ENCODE measurements at regions not wholly inside any gene's neighbourhood (a gene's known extent, or its start where the extent isn't known, plus 50 kb on each side); places are given as distances from the start of the nearest gene placed in this dataset.

DNA sequence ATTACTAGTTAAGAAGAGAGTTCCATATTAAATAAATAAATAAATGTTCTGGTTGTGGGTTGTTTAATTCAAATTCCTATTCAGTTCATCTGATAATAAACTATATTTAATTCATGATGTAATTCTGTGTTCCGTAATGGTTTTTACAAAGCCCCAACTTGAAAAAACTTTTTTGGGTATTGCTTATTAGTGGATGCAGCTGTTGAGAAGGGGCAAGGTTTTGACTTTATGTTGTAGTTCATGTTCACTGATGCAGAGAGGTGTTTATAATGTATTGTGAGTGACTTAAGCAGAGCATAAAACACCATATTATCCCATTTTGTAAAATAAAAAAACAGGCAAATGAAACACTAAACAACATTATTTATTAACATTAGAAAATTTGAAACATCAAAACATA is 107.3 kb upstream of the TNFSF11 start:
- CTCF ChIA-PET (ENCODE audit: low intra/inter-chr PET ratio), result no interaction called here
- TF ChIP-seq MAFG (tag; conservative IDR thresholded peaks at IDR 0.05) (no peak), RAD21 (CRISPR knock-in tag; conservative IDR thresholded peaks at IDR 0.05 in 1 of 2, IDR thresholded peaks at IDR 0.05 in 1 of 2) (no peak), ZNF263 (CRISPR knock-in tag; IDR thresholded peaks at IDR 0.05; ENCODE audit: borderline replicate concordance) (no peak), FOXM1 (IDR thresholded peaks at IDR 0.05; ENCODE audit: low read depth) (no peak), FOXM1 (CRISPR knock-in tag; IDR thresholded peaks at IDR 0.05; ENCODE audit: low read depth) (no peak), YBX1 (IDR thresholded peaks at IDR 0.05) (no peak)
- TF ChIP-seq, protein P1, sequence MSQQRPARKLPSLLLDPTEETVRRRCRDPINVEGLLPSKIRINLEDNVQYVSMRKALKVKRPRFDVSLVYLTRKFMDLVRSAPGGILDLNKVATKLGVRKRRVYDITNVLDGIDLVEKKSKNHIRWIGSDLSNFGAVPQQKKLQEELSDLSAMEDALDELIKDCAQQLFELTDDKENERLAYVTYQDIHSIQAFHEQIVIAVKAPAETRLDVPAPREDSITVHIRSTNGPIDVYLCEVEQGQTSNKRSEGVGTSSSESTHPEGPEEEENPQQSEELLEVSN (IDR thresholded peaks at IDR 0.05; ENCODE audit: borderline replicate concordance in 1 of 2, extremely low read depth in 1 of 2, insufficient read depth in 1 of 2, insufficient read length in 1 of 2, low read depth in 1 of 2, low read length in 1 of 2, poor library complexity in 1 of 2, severe bottlenecking in 1 of 2), result no peak
- TF ChIP-seq, protein P2, sequence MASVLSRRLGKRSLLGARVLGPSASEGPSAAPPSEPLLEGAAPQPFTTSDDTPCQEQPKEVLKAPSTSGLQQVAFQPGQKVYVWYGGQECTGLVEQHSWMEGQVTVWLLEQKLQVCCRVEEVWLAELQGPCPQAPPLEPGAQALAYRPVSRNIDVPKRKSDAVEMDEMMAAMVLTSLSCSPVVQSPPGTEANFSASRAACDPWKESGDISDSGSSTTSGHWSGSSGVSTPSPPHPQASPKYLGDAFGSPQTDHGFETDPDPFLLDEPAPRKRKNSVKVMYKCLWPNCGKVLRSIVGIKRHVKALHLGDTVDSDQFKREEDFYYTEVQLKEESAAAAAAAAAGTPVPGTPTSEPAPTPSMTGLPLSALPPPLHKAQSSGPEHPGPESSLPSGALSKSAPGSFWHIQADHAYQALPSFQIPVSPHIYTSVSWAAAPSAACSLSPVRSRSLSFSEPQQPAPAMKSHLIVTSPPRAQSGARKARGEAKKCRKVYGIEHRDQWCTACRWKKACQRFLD (CRISPR knock-in tag; IDR thresholded peaks at IDR 0.05), result no peak
- TF ChIP-seq, protein P3, sequence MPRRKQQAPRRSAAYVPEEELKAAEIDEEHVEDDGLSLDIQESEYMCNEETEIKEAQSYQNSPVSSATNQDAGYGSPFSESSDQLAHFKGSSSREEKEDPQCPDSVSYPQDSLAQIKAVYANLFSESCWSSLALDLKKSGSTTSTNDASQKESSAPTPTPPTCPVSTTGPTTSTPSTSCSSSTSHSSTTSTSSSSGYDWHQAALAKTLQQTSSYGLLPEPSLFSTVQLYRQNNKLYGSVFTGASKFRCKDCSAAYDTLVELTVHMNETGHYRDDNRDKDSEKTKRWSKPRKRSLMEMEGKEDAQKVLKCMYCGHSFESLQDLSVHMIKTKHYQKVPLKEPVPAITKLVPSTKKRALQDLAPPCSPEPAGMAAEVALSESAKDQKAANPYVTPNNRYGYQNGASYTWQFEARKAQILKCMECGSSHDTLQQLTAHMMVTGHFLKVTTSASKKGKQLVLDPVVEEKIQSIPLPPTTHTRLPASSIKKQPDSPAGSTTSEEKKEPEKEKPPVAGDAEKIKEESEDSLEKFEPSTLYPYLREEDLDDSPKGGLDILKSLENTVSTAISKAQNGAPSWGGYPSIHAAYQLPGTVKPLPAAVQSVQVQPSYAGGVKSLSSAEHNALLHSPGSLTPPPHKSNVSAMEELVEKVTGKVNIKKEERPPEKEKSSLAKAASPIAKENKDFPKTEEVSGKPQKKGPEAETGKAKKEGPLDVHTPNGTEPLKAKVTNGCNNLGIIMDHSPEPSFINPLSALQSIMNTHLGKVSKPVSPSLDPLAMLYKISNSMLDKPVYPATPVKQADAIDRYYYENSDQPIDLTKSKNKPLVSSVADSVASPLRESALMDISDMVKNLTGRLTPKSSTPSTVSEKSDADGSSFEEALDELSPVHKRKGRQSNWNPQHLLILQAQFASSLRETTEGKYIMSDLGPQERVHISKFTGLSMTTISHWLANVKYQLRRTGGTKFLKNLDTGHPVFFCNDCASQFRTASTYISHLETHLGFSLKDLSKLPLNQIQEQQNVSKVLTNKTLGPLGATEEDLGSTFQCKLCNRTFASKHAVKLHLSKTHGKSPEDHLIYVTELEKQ (CRISPR knock-in tag; IDR thresholded peaks at IDR 0.05), result no peak

More for the DNA sequence above, 107.3 kb upstream of the TNFSF11 start:
- Histone ChIP-seq H4K20me1 (replicated peaks; ENCODE audit: control insufficient read depth, insufficient read depth, low read length) (no peaks in the 10 kb centered on the region), H3K79me2 (ENCODE audit: control insufficient read depth, insufficient read depth, low read length) (no peaks in the 10 kb centered on the region), H3K27me3 (ENCODE audit: control insufficient read depth in 2 of 2, insufficient read depth in 2 of 2, low read length in 2 of 2) (no peaks in the 10 kb centered on the region), H3K9me3 (replicated peaks; ENCODE audit: control insufficient read depth, insufficient read depth, low read depth, low read length) (no peaks in the 10 kb centered on the region), H3K4me3 (no peak overlapping the region), H3K9me1 (ENCODE audit: control insufficient read depth, insufficient read depth, low read length) (no peaks in the 10 kb centered on the region), H2AFZ (ENCODE audit: low read depth, low read length) (no peak overlapping the region), H3K9ac (ENCODE audit: insufficient read depth in 1 of 2, low read depth in 2 of 2, low read length in 2 of 2) (no peak overlapping the region), H3K4me1 (replicated peaks in 1 of 2; ENCODE audit: control insufficient read depth in 2 of 2, insufficient read depth in 2 of 2, low read length in 2 of 2) (no peaks in the 10 kb centered on the region), H3K27ac (ENCODE audit: extremely low read depth, low read depth, low read length) (no peak overlapping the region), H3K36me3 (ENCODE audit: control insufficient read depth, insufficient read depth, low read length) (no peaks in the 10 kb centered on the region), H3K4me2 (ENCODE audit: insufficient read depth, low read length) (no peak overlapping the region)
- no peak for ATAC-seq
- in situ Hi-C loops (cut with MboI), result no loop called here
- WGBS (ENCODE audit: insufficient coverage, low coverage, missing lambda C conversion rate), result 0% methylated on average over 1 of the region's 1 CpG
- FAIRE-seq, result no peak
- no peak for DNase-seq (ENCODE audit: extremely low read depth in 1 of 4, low spot score in 3 of 4)
- POLR2A ChIA-PET, result no interaction called here
- BruUV-seq (replicated peaks), result no TSS peak
- intact Hi-C loops (cut with micrococcal nuclease), result no loop called here

All from K562 (cell line).